ENCODE measurements at regions not wholly inside any gene's neighbourhood (a gene's known extent, or its start where the extent isn't known, plus 50 kb on each side); places are given as distances from the start of the nearest gene placed in this dataset.

GRCh38 chr2:217252181-217252580, 392.3 kb upstream of the TNP1 start:
- DNase-seq, result no peak
- Mint-ChIP-seq H3K36me3 (no peaks in the 10 kb centered on the region), H3K4me3 (no peak overlapping the region), H3K9me3 (no peaks in the 10 kb centered on the region), H3K27ac (no peak overlapping the region), H3K4me1 (ENCODE audit: low read depth) (no peaks in the 10 kb centered on the region), H3K27me3 (peaks cover 10% of the 10 kb centered on the region)
- intact Hi-C loops (cut with micrococcal nuclease), result no loop called here
- CTCF ChIA-PET, result no interaction called here
- POLR2A ChIA-PET, result no interaction called here

GRCh38 chr2:217250013-217250524, 390.2 kb upstream of the TNP1 start:
- Mint-ChIP-seq H3K27me3 (peaks cover 10% of the 10 kb centered on the region), H3K36me3 (no peaks in the 10 kb centered on the region), H3K4me1 (ENCODE audit: low read depth) (no peaks in the 10 kb centered on the region), H3K27ac (no peak overlapping the region), H3K4me3 (no peak overlapping the region), H3K9me3 (no peaks in the 10 kb centered on the region)
- ChIA-PET POLR2A (no interaction called here), CTCF (no interaction called here)
- no peak for DNase-seq
- intact Hi-C loops (cut with micrococcal nuclease), result no loop called here

- Mint-ChIP-seq H3K27me3 (peaks cover 14% of the 10 kb centered on the region), H3K4me1 (ENCODE audit: low read depth) (no peaks in the 10 kb centered on the region), H3K9me3 (no peaks in the 10 kb centered on the region), H3K27ac (no peak overlapping the region), H3K36me3 (no peaks in the 10 kb centered on the region), H3K4me3 (no peak overlapping the region)
- DNase-seq, result no peak
- intact Hi-C loops (cut with micrococcal nuclease), result no loop called here
- ChIA-PET POLR2A (no interaction called here), CTCF (no interaction called here)
Observed at GRCh38 chr2:217249121-217250012, 389.5 kb upstream of the TNP1 start.

- CTCF ChIA-PET, result no interaction called here
- H3K4me1 Mint-ChIP-seq (ENCODE audit: low read depth), result no peaks in the 10 kb centered on the region
- intact Hi-C loops (cut with micrococcal nuclease), result no loop called here
- H3K27me3 Mint-ChIP-seq, result peaks cover 16% of the 10 kb centered on the region
- H3K9me3 Mint-ChIP-seq, result no peaks in the 10 kb centered on the region
- POLR2A ChIA-PET, result no interaction called here
- DNase-seq, result no peak
- H3K4me3 Mint-ChIP-seq, result no peak overlapping the region
- no peak overlapping the region for H3K27ac Mint-ChIP-seq
- no peaks in the 10 kb centered on the region for H3K36me3 Mint-ChIP-seq
Observed at GRCh38 chr2:217248312-217248935, 388.6 kb upstream of the TNP1 start.

GRCh38 chr2:217247476-217247875, 387.6 kb upstream of the TNP1 start:
- no peaks in the 10 kb centered on the region for H3K36me3 Mint-ChIP-seq

GRCh38 chr2:217246108-217246507, 386.2 kb upstream of the TNP1 start:
- no peak for DNase-seq
- no peaks in the 10 kb centered on the region for H3K36me3 Mint-ChIP-seq
- H3K4me3 Mint-ChIP-seq, result no peak overlapping the region
- POLR2A ChIA-PET, result no interaction called here
- peaks cover 15% of the 10 kb centered on the region for H3K27me3 Mint-ChIP-seq
- no peak overlapping the region for H3K27ac Mint-ChIP-seq
- intact Hi-C loops (cut with micrococcal nuclease), result no loop called here
- no peaks in the 10 kb centered on the region for H3K4me1 Mint-ChIP-seq (ENCODE audit: low read depth)
- no peaks in the 10 kb centered on the region for H3K9me3 Mint-ChIP-seq
- CTCF ChIA-PET, result no interaction called here

More at GRCh38 chr2:217247476-217247875, 387.6 kb upstream of the TNP1 start:
- H3K4me3 Mint-ChIP-seq, result no peak overlapping the region
- no peak for DNase-seq
- CTCF ChIA-PET, result no interaction called here
- H3K27ac Mint-ChIP-seq, result no peak overlapping the region
- H3K4me1 Mint-ChIP-seq (ENCODE audit: low read depth), result no peaks in the 10 kb centered on the region
- H3K27me3 Mint-ChIP-seq, result peaks cover 15% of the 10 kb centered on the region
- no peaks in the 10 kb centered on the region for H3K9me3 Mint-ChIP-seq
- intact Hi-C loops (cut with micrococcal nuclease), result no loop called here
- POLR2A ChIA-PET, result no interaction called here

GRCh38 chr2:217244815-217245214, 385.0 kb upstream of the TNP1 start:
- no peak for DNase-seq
- H3K27me3 Mint-ChIP-seq, result peaks cover 15% of the 10 kb centered on the region
- no peaks in the 10 kb centered on the region for H3K4me1 Mint-ChIP-seq (ENCODE audit: low read depth)

GRCh38 chr2:217242947-217243346, 383.1 kb upstream of the TNP1 start:
- intact Hi-C loops (cut with micrococcal nuclease), result no loop called here
- Mint-ChIP-seq H3K36me3 (no peaks in the 10 kb centered on the region), H3K4me3 (no peak overlapping the region), H3K27ac (no peak overlapping the region), H3K9me3 (no peaks in the 10 kb centered on the region), H3K4me1 (ENCODE audit: low read depth) (no peaks in the 10 kb centered on the region), H3K27me3 (peaks cover 15% of the 10 kb centered on the region)
- no peak for DNase-seq
- ChIA-PET CTCF (no interaction called here), POLR2A (no interaction called here)

More at GRCh38 chr2:217244815-217245214, 385.0 kb upstream of the TNP1 start:
- ChIA-PET CTCF (no interaction called here), POLR2A (no interaction called here)
- no peak overlapping the region for H3K27ac Mint-ChIP-seq
- H3K9me3 Mint-ChIP-seq, result no peaks in the 10 kb centered on the region
- no peak overlapping the region for H3K4me3 Mint-ChIP-seq
- intact Hi-C loops (cut with micrococcal nuclease), result no loop called here
- no peaks in the 10 kb centered on the region for H3K36me3 Mint-ChIP-seq

- Mint-ChIP-seq H3K27me3 (peaks cover 5% of the 10 kb centered on the region), H3K9me3 (peaks cover 5% of the 10 kb centered on the region), H3K27ac (no peak overlapping the region), H3K4me3 (no peak overlapping the region), H3K36me3 (no peaks in the 10 kb centered on the region), H3K4me1 (ENCODE audit: low read depth) (no peaks in the 10 kb centered on the region)
- intact Hi-C loops (cut with micrococcal nuclease), result no loop called here
- DNase-seq, result no peak
- CTCF ChIA-PET, result no interaction called here
- POLR2A ChIA-PET, result no interaction called here
Observed at GRCh38 chr2:217231724-217232123, 371.9 kb upstream of the TNP1 start.

GRCh38 chr2:217231212-217231611, 371.3 kb upstream of the TNP1 start:
- ChIA-PET CTCF (interaction anchor here (0.7 kb wide), 1 partner anchor 565 kb away, joined by 3 read pairs; no protein-coding TSS in a partner anchor), POLR2A (no interaction called here)
- H3K36me3 Mint-ChIP-seq, result no peaks in the 10 kb centered on the region
- DNase-seq, result no peak
- H3K4me3 Mint-ChIP-seq, result no peak overlapping the region
- peaks cover 5% of the 10 kb centered on the region for H3K27me3 Mint-ChIP-seq
- no peaks in the 10 kb centered on the region for H3K4me1 Mint-ChIP-seq (ENCODE audit: low read depth)
- H3K27ac Mint-ChIP-seq, result no peak overlapping the region
- intact Hi-C loops (cut with micrococcal nuclease), result no loop called here
- H3K9me3 Mint-ChIP-seq, result peaks cover under 1% of the 10 kb centered on the region

GRCh38 chr2:217228732-217229131, 368.9 kb upstream of the TNP1 start:
- POLR2A ChIA-PET, result no interaction called here
- CTCF ChIA-PET, result no interaction called here
- intact Hi-C loops (cut with micrococcal nuclease), result no loop called here
- H3K27me3 Mint-ChIP-seq, result peaks cover 3% of the 10 kb centered on the region
- no peak overlapping the region for H3K27ac Mint-ChIP-seq
- no peak for DNase-seq
- no peak overlapping the region for H3K4me3 Mint-ChIP-seq
- peaks cover under 1% of the 10 kb centered on the region for H3K9me3 Mint-ChIP-seq
- H3K36me3 Mint-ChIP-seq, result no peaks in the 10 kb centered on the region
- H3K4me1 Mint-ChIP-seq (ENCODE audit: low read depth), result peaks cover 3% of the 10 kb centered on the region

GRCh38 chr2:217227794-217228193, 367.9 kb upstream of the TNP1 start:
- H3K27me3 Mint-ChIP-seq, result peaks cover 3% of the 10 kb centered on the region
- intact Hi-C loops (cut with micrococcal nuclease), result no loop called here
- CTCF ChIA-PET, result no interaction called here
- POLR2A ChIA-PET, result no interaction called here
- peaks cover 3% of the 10 kb centered on the region for H3K9me3 Mint-ChIP-seq
- no peak overlapping the region for H3K4me3 Mint-ChIP-seq
- H3K4me1 Mint-ChIP-seq (ENCODE audit: low read depth), result peaks cover 10% of the 10 kb centered on the region
- no peak overlapping the region for H3K27ac Mint-ChIP-seq
- DNase-seq, result no peak
- peaks cover 1% of the 10 kb centered on the region for H3K36me3 Mint-ChIP-seq

- Mint-ChIP-seq H3K4me1 (ENCODE audit: low read depth) (peaks cover 19% of the 10 kb centered on the region), H3K9me3 (peaks cover 3% of the 10 kb centered on the region), H3K4me3 (no peak overlapping the region), H3K27ac (no peak overlapping the region), H3K36me3 (peaks cover 1% of the 10 kb centered on the region), H3K27me3 (peaks cover 2% of the 10 kb centered on the region)
- ChIA-PET CTCF (no interaction called here), POLR2A (no interaction called here)
- intact Hi-C loops (cut with micrococcal nuclease), result no loop called here
- DNase-seq, result no peak
Observed at GRCh38 chr2:217225596-217225995, 365.7 kb upstream of the TNP1 start.

Measured in activated CD4-positive, alpha-beta memory T cell treated with anti-CD3 and anti-CD28 coated beads for 36 hours (primary cell).